ENCODE measurements at regions not wholly inside any gene's neighbourhood (a gene's known extent, or its start where the extent isn't known, plus 50 kb on each side); places are given as distances from the start of the nearest gene placed in this dataset.
"Not testable (repeated sequence)": the region's sequence is repeated elsewhere in the genome, so short reads cannot be mapped to it uniquely, and the experiment has no call there.

DNA sequence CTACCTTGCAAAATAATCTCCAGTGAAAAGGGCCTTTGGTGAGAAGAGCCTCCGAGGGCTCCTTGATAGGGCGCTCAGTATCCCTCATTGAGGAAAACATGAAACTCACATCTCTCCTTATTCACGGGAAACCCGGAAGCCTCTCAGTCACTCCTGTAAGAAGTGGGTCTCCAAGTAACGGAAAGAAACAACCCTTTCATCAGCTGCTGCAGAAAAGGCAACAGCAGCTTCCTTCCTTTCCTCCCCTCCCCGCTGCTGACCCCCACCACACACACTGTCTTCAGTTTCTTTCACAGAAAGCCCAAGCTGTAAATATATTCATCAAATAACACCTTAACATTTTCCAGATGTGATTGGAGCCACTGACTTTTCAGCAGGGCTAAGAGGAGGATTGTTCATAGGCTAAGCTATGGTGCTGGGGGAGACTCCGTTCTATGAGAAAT lies 81.4 kb downstream of the C9orf152 start:
- DNase-seq: no peak

DNA sequence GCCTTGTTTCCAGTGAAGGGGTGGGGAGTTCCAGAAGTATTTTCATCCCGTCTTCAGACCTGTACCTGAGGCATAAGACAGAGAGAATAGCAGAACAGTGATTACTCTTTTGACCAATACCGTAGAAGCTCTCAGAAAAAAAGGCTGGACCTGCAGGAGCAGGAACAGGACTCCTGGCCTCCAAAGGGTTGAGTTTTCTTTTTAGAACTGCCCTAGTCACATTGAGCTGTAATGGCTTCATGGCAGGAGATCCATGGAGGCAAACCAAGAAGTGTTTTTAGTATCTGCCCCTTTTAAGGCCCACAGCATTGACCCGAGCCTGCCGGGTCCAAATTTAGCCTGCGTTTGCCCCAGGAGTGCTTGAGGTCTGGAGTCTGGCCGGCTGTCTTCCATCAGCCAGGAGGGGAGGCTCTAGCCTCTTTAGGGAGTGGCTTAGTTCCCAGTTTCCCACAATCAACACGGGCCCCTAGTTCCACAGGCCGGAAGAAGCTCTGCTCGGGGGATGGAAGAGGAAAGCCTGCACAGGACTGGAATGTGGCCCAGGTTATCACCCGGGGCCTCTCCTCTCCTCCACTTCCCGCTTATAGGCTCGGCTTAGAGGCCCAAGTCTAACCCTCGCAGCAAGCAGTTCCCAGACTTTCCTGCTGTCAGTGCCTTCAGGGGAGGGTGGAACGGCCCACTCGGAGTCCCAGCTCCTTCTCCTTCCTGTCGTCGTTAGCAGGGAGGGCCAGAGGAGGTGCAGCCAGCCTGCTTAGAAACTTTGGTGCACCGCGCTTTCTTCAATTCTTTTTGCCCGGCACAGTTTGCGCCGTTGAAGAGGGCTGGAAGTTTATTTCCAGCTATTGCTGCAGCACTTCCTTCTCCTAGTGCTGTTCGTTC lies 80.7 kb downstream of the C9orf152 start:
- DNase-seq: peak; percentile 91

DNA sequence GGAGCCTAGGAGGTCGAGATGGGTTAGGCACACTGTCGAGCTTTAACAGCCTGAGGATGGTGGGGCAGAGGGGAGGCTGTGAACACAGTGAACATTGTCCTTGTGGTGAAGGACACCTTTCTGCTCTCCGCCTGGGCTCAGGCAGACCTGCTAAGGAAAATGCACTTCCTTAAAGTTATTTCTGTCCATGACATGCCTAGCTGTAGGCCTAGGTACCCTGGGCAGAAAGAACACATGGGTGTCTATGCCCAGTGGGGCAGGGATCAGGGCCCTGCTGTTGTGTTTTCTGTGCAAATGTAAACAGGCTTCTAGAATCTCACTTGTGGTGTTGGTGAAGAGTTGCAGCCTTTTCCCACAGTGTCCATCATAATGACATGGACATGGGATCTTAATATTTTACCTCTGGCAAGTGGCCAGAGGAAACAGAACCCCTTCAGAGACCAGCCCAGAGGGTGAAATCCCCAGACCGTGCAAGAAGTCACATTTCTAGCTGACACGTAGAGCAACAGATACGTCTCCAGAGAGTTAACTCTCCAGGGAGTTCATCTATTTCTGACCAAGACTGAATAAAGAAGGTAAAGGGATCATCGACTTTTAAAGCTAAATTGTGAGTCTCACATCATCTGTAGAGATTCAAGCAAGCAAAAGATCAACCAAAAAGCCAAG lies 79.2 kb downstream of the C9orf152 start:
- no peak for DNase-seq

DNA sequence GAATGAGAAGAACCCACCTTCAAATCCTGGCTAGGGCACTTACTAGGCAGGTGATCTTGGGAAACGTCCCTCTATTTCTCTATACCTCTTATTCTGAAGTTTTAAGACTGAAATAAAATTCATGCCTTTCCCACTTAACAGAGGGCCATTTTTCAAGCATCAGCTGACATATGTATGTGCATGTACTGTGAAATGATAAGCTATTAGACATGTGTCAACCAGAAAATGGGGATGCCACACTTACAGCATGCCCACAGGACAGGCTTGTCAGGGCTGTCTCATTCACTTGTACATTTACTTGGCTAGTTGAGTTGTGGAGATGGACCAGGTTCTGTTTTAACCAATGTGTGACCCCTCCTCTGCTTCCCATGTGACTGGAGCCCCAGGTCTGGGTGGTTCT lies 78.5 kb downstream of the C9orf152 start:
- DNase-seq: no peak

DNA sequence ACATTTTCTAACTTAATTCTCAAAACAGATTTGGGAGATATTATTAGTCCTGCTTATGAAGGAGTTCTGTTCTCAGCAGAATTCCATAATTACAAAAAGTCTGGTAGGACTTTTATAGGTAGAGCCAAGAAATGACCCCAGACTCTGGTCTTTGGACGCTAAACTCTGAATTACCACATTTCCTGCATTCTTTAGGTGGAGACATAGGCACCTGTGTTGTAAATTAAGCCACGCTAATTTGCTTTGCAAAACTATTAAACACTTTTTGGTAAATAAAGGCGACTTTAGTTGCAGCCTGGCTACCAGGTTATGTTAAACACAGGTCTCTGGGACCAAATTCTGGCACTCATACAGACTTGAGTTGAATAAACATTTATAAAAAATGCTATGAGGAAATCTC lies 77.7 kb downstream of the C9orf152 start:
- no peak for DNase-seq

DNA sequence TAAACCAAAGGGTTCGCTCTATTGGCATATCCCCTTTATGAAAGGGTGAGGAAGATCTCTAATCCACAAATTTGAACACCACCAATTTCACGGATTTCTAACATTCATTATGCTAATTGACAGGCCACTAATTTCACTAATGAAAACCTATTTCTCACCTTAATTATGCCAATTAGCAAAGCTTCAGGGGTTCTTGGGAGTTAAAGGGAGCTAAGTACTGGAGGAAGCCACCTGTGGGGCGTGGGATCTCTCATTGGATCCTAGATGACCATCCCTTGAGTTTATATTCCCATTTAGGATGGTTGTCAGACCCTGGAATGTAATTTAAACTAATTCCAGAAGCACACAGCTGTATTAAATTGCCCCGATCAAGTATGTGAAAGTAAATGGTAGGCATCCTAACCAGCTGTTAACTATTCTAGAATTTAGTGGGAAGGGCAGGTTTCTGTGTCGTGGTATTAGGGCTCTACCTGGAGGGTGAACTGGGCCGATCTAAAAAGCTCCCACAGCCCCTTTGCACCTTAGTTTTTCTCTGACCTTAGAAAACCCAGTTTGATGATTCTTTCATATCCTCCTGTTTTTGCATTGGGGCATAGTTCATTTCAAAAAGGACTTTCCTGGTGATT lies 77.1 kb downstream of the C9orf152 start:
- DNase-seq: no peak

- no peak for DNase-seq
Measured at GRCh38 chr9:110131499-110131898, 76.5 kb downstream of the C9orf152 start.

DNA sequence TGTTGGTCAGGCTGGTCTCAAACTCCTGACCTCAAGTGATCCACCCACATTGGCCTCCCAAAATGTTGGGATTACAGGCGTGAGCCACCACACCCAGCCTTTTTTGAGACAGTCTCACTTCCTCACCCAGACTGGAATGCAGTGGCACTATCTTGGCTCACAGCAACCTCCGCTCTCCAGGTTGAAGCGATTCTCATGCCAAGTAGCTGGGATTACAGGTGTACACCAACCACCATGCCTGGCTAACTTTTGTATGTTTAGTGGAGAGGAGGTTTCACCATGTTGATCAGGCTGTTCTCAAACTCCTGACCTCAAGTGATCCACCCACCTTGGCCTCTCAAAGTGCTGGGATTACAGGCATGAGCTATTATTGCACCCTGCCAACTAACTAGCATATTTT lies 75.4 kb downstream of the C9orf152 start:
- not testable (repeated sequence) for DNase-seq

- DNase-seq: no peak
Measured at GRCh38 chr9:110133059-110133458, 74.9 kb downstream of the C9orf152 start.

DNA sequence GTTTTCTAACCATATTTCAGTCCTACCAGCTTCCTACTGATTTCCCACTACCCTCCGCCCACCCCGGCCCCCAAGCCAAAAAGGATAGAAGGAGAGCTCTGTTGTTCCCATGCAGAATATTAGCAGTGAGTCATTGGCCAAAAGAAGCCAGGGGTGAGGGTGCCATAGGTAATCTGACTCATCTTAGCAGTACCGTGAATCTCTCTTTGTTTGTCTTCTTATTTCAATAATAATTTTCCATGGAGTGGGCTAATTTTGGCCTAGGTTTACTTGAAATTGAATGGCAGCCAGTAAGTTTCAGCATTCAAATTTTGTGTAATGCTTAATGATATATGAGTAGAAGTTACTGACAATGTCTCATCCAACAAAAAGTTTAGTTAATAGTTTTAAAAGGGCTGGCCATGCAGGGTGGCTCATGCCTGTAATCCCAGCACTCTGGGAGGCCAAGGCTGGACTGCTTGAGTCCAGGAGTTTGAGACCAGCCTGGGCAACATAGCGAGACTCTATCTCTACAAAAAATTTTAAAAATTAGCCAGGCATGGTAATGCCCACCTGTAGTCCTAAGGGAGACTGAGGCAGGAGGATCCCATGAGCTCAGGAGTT lies 74.2 kb downstream of the C9orf152 start:
- no peak for DNase-seq

GRCh38 chr9:110135846-110136245 lies 72.1 kb downstream of the C9orf152 start:
- no peak for DNase-seq

DNA sequence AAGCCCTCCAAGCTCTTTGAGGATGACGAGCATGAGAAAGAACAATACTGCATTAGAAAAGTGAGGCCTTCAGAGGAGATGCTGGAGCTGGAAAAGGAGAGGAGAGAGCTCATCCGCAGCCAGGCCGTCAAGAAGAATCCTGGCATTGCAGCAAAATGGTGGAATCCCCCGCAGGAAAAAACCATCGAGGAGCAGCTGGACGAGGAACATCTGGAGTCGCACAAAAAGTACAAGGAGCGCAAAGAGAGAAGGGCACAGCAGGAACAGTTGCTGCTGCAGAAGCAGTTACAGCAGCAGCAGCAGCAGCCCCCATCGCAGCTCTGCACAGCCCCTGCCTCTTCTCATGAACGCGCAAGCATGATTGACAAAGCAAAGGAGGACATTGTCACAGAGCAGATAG lies 71.2 kb downstream of the C9orf152 start:
- DNase-seq: no peak

DNA sequence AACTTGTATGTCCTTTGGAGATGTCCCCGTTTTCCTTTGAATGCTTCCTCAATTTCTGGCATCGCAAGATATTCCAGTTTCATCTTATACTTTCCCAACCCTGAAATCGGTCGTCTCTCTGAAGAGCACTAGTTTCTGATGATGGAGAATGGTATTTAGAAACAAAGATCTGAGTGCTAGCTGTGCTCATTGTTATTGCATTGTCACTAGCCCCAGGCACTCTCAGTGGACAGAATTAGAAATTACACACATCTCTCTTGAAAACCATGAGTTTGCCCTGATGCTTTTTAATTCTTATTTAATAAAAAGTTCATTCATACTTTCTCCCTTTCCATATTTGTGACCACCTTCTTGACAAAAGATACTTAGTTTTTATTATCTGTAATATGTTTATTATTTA lies 67.7 kb downstream of the C9orf152 start:
- no peak for DNase-seq

DNA sequence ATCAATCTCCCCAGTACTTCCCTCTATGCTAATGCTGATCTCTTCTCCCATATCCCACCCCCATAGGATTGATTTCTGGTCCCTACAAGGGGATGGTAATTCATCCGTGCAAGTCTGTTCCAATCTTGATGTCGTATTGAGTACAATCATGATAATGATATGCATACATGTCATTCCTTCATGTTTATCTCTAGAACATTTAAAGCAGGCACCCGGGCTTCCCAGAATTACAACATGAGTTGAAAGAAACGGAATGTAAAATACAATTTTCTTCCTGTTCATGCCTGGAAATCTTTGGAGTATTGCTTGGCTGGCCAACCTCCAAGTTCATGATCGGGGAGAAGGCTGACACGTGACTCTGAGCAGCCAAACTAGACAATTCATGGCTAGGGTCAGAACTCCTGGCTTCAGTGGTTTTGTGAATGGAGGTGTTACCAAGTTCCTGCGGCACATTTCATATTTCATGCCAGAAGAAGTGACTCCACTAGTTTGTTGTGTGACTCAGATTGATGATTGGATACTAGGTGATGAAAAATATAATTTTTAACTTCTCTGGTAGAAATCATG lies 66.6 kb downstream of the C9orf152 start:
- DNase-seq: no peak

DNA sequence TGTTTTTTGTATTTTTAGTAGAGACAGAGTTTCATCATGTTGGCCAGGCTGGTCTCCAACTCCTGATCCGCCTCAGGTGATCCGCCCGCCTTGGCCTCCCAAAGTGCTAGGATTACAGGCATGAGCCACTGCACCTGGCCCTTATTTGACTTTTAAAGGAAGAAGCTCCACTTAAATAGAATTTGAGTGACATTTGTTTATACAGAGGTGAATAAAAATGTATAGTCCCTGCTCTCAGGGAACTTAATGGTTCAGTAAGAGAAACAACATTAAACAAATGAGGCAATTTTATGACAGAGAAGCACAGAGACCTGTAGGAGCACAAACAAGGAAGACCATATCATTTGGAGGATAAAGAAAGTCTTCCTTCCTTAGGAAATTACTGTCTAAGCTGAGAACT lies 65.7 kb downstream of the C9orf152 start:
- no peak for DNase-seq

GRCh38 chr9:110142868-110143481 lies 65.0 kb downstream of the C9orf152 start:
- DNase-seq: no peak

GRCh38 chr9:110143485-110143884 lies 64.5 kb downstream of the C9orf152 start:
- no peak for DNase-seq

DNA sequence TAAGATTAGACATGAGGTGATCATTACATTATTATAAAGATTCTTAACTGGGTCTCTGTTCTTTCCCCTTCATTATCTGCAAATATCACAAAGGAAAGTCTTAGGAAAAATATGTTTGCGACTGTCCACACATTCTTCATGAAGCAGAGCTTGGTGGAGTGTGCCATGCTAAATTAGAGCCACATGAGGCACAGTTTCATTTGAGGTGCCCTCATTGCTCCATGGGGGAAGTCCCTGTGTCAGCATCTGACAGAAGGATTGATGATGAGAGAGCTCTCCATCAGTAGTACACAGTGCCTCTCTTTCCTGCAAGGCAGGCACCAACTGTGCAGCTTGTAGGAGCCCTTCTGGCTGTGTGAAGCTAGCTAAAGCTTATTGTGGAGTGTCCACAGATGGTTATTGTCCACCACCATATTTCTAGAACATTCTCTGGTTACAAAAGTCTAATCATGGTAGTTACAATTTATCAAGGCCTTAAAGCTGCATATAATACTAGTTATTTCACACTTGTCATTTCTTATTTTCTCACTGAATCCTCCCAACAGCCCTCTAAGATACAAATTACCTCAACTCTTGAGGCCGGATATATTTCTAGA lies 63.9 kb downstream of the C9orf152 start:
- DNase-seq: no peak

DNA sequence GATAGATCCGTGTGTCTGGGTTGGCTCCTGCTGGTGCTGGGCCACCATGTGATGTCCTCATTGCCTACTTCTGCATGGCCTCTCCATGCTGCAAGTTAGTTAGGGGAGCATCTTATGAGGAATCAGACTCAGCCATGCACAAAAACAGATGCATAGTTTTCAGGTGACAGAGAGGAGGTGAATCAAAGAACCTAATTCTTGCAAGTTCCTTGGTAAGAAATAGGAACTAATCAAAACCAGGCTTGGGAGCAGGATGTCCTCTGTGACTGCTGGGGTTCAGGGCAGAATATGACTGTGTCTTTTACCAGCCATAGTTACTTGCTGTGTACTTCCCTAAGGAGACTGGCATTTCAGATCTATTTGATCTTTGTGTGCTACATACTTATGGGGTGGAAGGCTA lies 61.6 kb downstream of the C9orf152 start:
- DNase-seq: no peak

GRCh38 chr9:110148384-110148783 lies 59.6 kb downstream of the C9orf152 start:
- no peak for DNase-seq

GRCh38 chr9:110148891-110149290 lies 59.1 kb downstream of the C9orf152 start:
- DNase-seq: peak; percentile 59

All from left hindlimb (tissue), 1 donor.